Adrenal gland (tissue), 5 donors: ENCODE measurements at regions not wholly inside any gene's neighbourhood (a gene's known extent, or its start where the extent isn't known, plus 50 kb on each side); places are given as distances from the start of the nearest gene placed in this dataset.

Experiments
- CTCF ChIP-seq, 6 experiments: fragments of 450-650 bp in 4 of 6; fragments of 200-600 bp in 2 of 6; sonication (generic) in 1 of 6; IDR thresholded peaks; 1 replicate in 5 of 6; 2 replicates in 1 of 6; pipeline versions ENCODE4 v1.5.1 to v1.8.0; 2016 to 2021; ENCODE audit warnings: antibody characterized with exemption in 6 of 6, mild to moderate bottlenecking in 2 of 6, moderate library complexity in 1 of 6
- POLR2A ChIP-seq, 2 donors: fragments of 450-650 bp; IDR thresholded peaks; one replicate each; pipeline ENCODE4 v1.6.1; 2017; ENCODE audit warnings: antibody characterized with exemption in 2 of 2, mild to moderate bottlenecking in 2 of 2, moderate library complexity in 1 of 2
- donor health status: DM: no; HTN: no; CAD: no.

DNA sequence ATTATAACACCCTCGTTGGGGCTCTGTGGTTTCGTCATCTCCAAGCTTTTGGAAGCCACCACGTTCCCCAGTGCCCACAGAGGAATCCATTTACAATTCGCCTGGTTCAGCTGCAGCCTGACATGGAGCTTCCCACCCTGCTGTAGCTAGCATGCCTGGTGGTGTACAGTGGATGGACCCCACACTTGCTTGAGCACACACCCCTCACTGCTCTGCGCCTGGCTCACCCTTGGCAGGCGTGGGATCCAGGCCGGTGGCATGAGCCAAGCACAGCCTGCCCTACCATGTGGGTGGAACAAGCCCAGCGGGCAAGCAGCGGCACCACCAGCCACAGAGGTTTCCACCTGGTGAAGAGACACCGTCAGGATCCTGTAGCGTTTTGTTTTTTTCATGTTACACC is 1045.7 kb upstream of the CDH9 start:
- TF ChIP-seq CTCF (IDR thresholded peaks at IDR 0.05) (no peak), POLR2A (IDR thresholded peaks at IDR 0.05) (no peak)
